ENCODE measurements at regions not wholly inside any gene's neighbourhood (a gene's known extent, or its start where the extent isn't known, plus 50 kb on each side); places are given as distances from the start of the nearest gene placed in this dataset.

- DNase-seq (ENCODE audit: low read depth in 2 of 2), result peak; percentile 53 to 54
Observed at GRCh38 chr12:4135919-4136605, 137.5 kb upstream of the CCND2 start.

GRCh38 chr12:4134448-4135263 lies 138.9 kb upstream of the CCND2 start:
- no peak for DNase-seq (ENCODE audit: low read depth in 2 of 2)

DNA sequence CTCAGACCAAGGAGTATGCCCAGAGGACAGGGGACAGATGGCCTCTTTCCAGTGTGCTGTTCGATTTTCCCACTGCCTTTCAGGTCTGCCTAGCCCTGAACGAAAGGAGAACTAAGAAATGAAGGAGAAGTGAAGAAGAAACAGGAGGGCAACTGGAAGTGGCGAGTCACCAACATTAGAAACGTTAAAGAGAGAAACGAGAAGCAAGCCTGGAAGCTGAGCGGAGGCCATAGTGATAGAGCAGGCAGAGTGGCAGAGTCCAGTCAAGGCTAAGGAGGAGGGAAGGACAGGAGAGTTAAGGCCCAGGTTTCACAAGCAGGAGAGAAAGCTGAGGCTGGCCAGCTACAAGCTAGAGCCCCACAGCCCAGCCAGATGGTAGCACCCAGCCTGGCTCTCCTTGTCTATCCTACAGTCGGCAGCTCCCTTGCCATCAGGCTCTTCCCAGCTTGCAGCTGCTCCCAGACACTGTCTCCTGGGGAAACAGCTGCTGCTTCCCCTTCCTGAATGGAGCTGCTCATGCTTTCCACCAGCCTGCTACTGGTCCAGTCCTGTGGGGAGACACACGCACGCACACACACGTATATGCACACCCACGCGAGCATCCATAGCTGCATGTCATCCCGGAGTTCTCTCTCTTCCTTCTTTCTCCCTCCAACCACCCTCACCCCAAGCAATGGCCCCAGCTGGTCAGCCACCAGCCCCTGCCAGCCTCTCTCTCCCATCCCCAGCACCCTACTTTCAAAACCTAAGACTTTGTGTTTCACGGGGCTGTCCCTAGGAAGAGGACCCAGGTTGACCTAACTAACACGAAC lies 139.7 kb upstream of the CCND2 start:
- DNase-seq (ENCODE audit: low read depth in 2 of 2), result no peak

GRCh38 chr12:4133029-4133428 lies 140.5 kb upstream of the CCND2 start:
- no peak for DNase-seq (ENCODE audit: low read depth in 2 of 2)

DNA sequence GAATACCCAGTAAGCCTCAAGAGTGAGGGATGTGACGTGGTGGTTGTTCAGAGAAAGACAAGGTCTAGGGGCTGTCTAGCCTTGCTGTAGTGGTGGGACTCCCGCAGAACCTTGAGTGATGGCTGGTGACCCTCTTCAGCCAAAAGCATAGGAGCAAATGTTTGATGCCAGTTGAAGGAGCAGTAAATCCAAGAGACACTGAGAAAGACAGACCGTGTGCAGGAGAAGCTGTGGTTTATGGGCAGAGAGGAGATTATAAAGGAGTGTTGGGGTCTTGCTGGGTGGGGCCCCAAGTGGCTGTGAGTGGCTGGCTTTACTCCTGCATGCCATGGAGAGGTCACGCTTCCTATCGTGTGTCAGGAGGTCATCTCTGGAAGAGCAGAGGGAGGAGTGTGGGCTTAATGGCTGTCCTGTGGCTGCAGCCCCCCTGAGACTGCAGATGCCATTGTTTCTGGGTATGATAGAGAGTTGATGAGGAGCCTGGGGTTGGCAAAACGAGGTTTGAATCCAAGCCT lies 152.0 kb upstream of the CCND2 start:
- no peak for DNase-seq (ENCODE audit: low read depth in 2 of 2)

DNA sequence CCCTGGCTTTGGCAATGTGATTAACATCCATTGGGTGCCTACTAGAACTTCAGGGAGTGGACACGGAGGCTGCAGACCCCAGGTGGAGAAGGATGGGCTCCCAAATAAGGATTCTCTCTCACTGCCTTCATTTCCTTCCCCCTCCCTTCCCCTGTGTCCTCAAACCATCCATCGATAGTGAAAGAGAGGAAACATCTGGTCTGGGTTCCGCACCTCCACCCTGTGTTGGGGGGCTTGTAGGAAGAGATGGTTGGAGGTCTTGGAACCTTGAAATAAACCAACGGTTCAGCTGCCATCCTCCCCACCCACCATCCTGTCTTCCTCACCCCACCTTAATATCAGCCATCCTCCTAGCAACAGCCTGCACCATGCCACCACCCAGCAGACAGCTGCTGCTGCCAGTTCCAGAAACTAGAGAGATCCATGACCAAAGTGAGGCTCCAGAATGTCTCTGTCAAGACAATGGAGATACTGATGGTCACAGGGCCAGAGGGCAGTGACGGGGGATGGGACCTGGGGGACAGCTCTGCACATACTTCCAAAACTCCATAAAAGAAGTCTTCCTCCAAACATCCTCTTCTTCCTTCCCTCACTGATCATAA lies 153.1 kb upstream of the CCND2 start:
- no peak for DNase-seq (ENCODE audit: low read depth in 2 of 2)

DNA sequence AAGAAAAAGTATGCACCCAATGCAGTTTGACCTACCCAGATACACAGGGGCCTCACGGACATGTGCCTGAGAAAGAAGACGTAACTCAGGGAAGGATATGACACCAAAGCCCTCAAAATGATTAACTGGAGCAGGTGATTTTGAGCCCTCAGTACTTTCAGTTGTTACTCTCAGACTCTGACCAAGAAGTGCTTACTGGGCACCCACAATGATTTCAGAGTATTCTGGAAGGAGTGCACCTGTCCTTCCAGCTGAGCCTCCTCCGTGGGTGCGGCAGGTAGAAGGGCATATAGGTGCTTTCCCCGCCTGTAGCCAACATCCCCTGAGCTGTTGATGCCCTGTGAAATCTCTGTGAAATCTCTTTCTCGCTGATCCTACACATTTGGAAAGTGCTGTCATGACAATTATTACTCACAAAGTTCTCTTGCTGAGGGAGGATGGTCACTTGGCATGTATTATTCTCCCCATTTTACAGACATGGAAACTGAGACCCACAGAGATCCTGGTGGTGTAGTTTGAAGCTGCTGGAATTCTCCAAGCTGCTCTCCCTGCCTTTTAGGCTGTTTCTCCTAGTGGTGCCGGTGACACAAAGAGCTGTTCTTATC lies 154.3 kb upstream of the CCND2 start:
- no peak for DNase-seq (ENCODE audit: low read depth in 2 of 2)

DNA sequence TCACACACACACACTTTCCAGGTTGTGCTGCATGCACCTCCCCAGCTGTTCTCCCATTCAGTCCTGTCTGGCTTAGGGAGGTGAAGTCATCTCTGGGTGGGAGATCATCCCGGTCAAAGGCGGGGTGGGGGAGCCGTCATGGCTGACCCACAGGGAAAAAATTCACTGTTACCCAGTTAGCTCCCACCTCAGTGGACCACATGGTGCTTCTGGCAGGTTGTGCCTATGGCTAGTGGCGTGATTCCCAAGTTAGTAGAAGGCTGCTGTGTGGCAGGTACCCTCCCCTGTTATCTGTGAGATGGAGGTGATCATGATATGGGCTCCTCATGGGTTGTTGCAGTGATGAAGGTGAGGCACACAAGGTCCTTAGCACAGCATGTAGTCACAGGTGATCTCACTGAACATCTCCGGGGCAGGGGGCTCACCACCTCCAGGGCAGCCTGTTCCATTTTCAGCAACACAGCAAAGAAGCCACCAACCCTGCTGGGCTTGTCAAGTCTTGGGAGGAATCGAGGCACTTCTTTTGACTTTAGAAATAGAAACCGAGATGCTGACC lies 154.9 kb upstream of the CCND2 start:
- DNase-seq (ENCODE audit: low read depth in 2 of 2), result no peak

DNA sequence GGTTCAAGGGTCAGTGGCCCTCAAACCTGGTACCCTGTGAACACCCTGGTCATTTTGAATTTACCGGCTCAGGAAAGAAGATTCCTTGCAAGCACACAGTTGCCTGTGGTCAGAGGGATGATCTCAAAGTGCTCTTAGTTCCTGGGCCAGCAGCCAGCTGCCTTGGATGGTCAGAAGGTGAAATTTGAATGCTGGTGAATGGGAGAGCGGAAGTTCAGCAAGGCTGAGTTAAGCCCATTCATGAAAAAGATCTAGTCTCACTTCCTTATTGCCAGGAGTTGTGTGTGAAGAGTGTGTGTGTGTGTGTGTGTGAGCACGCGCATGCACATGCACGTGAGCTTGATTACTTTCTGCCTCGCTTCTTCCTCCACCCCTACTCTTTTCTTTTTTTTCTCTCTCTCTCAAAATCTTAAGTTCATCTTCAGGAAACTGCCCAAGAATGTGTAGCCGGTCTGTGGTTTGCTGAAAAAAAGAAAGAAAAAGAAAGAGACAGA lies 155.5 kb upstream of the CCND2 start:
- no peak for DNase-seq (ENCODE audit: low read depth in 2 of 2)

GRCh38 chr12:4117386-4118016 lies 156.1 kb upstream of the CCND2 start:
- DNase-seq (ENCODE audit: low read depth in 2 of 2), result no peak

DNA sequence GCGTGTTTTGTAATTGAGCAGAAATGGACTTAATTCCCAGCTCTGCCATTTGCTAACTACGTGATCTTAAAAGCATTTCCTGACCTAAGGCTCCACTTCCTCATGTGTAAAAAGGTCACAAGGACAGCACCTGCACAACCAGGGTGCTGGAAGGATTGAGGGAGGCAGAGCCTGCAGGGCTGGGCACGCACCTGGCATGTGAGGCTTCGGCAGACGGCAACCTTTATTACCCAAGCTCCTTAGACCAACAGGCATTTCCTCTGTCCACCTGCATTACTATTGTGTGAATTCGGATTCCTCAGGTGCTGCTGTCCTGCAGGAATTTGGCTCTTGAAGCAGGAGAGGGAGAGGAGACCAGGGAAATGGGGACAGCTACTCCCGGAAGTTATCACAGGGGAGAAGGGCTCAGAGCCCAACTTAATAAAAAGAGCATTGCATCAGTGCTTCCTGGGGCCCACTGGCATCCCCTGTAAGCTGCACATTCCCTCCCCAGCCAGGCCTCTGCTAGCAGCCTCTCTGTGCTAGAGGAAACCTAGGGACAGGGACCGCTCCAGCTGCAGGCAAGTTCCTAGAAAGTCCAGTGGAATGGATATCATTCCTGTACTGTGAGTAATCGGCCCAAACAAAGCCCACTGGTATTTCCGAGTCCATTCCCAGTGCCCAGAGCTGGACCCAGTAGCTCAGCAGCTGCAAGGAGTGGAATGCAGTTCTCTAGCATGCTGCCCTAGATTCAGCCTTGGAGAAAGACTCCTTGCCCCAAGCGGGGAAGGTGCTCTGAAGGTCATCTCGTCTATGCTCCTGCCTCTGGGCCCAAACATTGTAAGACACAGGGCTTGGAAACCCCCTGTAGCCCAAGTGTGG lies 157.1 kb upstream of the CCND2 start:
- DNase-seq (ENCODE audit: low read depth in 2 of 2), result peak; percentile 39 to 42

DNA sequence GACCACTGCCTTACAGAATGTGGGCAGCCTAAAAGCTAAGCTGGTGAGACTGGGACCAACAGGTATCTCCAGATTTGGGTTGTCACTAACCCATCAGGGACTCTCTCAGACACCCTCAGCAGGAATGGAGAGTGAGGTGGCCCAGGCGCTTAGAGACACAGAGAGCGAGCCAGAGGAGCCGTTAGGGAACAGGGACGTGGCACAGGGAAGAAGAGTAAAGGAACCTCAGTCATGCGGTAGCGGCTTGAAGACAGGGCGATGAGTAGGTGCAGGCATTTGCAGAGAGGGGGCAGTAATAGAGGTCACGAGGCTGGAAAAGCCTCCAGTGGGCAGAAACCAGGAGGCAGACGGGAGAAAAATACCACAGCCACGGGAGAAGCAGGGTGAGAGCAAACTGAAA lies 158.0 kb upstream of the CCND2 start:
- no peak for DNase-seq (ENCODE audit: low read depth in 2 of 2)

DNA sequence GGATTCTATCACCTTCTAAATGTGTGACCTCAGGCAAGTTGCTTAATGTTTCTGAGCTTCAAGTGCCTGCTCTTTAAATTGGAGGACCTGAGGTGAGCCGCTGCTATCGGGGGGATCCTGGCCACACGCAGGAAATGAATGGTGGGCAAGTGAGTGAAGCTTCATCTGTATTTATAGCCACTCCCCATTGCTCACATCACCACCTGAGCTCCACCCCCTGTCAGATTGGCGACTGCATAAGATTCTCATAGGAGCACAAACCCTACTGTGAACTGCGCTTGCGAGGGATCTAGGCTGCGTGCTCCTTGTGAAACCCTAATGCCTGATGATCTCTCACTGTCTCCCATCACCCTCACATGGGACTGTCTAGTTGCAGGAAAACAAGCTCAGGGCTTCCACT lies 158.6 kb upstream of the CCND2 start:
- DNase-seq (ENCODE audit: low read depth in 2 of 2), result no peak

DNA sequence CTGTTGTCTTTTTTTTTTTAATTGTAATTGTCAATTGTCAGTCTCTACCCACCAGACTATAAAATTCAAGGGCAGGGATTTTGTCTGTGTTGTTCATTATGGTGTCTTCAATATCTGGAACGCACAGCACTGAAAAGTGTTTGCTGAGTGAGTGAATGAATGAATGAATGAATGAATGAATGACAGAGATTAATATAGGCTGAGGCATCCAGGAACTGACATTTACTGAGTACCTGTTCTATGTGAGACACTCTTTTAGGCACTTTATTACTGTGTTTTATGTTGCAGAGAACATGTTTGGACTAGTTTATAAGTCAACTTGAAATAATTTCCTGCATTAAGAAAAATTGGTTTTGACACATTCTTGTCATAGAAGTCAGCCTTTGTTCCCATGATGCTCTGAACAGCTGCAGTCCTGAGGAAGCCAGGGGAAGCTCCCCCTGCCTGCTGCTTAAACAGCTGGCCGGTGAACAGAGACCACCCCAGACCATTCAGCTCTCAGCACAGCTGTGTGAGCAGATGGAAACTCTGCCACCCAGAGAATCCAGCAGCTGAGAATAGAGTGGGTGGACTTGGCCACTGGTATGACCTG lies 160.7 kb upstream of the CCND2 start:
- no peak for DNase-seq (ENCODE audit: low read depth in 2 of 2)

DNA sequence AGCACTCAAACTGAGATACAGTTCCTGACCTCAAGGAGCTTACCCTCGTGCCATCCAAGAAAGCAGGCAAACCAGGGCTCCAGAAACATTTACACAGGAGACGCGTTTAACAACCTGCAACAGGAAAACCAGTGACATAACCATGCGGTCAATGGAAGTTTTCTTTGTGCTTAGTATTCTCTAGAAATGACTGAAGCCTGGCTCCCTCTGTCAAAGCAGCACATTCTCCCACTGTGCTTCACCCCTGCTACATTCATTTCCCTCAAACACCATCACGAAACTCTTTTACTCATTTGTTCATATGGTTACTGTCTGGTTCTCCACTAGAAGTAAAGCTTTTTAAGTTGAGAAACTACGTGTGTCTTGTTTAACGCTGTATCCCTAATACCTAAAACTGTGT lies 161.3 kb upstream of the CCND2 start:
- no peak for DNase-seq (ENCODE audit: low read depth in 2 of 2)

DNA sequence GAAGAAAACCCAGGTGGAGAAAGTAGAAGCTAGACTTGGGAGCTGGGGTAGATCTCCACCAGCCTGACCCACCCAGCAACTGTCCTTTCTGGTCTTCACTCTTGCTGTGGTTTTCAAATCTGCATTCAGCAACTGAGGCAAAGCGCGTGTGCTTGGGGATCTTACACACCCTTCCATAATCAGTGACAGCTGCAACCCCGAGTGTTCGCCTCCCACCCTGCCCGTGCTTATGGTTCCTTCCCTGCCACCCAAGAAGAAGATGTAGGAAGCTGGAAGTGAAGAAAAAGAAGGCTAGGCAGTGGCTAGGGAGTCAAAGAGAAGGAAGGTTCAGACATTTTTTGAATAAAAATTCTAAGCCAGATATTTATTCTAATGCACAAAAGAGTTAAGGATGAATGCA lies 162.6 kb upstream of the CCND2 start:
- DNase-seq (ENCODE audit: low read depth in 2 of 2), result no peak

DNA sequence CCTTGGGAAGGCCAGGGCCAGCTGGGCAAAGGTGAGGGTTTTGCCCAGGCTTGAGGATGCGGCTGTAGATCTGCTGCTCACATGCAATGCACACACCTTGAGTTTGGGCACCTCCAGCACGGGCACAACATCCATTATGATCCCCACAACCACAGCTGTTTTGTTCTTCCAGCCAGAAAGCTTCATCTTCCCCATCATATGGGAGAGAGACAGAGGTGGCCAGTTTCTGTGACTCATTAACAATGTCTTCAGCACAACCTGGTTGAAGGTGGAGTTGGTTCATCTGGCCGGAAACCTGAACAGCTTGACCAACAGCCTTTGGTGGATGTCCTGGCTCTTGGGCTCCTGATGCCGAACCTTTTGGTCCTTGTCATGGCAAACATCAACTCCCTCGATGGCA lies 163.7 kb upstream of the CCND2 start:
- no peak for DNase-seq (ENCODE audit: low read depth in 2 of 2)

DNA sequence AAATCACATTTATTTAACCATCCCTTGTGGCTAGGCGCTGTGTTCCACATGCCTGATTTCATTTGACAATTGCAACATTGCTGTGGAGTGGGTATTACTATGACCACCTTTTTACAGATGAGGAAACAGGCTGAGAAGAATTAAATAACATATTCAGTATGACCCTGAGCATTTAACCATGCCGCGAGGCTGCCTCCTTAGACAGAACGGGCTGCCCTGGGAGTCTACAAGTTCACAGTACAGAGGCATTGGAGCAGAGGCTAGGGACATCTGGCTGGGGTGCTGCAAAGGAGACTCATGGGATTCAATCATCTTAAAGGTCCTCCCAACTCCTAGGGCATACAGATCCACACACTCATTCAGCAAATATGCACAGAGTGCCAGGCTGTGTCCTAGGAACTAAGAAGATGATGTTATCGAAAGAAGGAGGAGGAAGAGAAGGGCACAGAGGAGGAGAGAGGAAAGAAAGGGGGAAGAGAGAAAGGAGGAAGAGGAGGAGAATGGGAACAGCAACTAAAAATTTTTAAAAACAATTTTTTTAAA lies 164.7 kb upstream of the CCND2 start:
- DNase-seq (ENCODE audit: low read depth in 2 of 2), result no peak
